Kasumi-1 (cell line): ENCODE measurements at regions not wholly inside any gene's neighbourhood (a gene's known extent, or its start where the extent isn't known, plus 50 kb on each side); places are given as distances from the start of the nearest gene placed in this dataset.

Experiments
- DNase-seq, 2 experiments: peaks; one replicate each; lab custom pipeline; 2025; lab: John Stamatoyannopoulos, UW

DNA sequence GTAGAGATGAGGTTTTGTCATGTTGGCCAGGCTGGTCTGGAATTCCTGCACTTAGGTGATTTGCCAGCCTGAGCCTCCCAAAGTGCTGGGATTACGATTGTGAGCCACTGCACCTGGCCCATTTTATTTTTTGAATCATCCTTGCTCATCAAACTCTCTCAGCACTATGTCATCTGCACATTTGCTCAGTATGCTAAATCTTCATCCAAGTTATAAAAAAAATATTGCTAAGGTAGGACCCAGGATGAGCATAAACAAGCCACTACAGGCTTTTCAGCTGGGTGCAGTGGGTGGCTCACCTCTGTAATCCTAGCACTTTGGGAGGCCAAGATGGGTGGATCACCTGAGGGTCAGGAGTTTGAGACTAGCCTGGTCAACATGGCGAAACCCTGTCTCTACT, 510.1 kb upstream of the LARGE1 start:
- no peak for DNase-seq

GRCh38 chr22:34434371-34434770, 514.1 kb upstream of the LARGE1 start:
- no peak for DNase-seq

DNA sequence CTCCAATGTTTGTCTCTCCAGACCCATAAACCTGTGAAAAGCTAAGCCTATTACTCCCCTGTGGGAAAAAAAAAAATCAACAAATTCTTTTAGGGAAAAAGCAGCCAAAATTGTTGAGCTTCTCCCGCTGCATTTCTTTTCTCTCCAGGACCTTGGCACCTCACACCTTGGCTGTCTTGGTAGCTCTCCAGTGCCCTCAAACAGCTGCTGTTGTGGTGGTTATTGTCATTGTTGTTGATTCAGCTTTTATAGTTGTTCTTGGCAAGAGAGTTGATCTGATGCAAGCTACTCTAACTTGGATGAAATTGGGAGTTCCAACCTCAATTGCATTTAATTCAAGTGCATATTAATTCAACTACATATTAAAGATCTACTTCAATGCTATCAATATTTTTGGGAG, 516.9 kb upstream of the LARGE1 start:
- DNase-seq, result no peak

DNA sequence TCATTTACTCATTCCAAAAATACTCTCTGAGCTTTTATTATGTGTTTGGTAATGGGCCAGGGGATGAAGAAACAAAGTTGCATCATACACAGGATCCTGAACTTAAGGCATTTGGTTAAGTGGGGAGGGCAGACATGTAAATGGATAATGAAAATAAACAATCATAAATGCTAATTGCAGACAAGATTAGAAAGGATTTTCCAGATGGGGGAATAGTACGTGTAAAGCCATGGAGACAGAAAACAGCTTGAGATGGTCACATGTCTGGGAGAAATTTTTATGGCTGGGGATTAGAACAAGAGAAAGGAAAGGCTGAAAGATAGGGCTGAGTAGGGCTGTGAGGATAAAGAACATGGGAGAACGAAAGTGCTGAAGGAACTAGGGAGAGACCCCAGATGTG, 534.3 kb upstream of the LARGE1 start:
- no peak for DNase-seq

GRCh38 chr22:34462795-34463194, 542.5 kb upstream of the LARGE1 start:
- no peak for DNase-seq

- DNase-seq, result no peak
Observed at GRCh38 chr22:34475886-34476285, 555.6 kb upstream of the LARGE1 start.

GRCh38 chr22:34476762-34477161, 556.5 kb upstream of the LARGE1 start:
- DNase-seq, result no peak

GRCh38 chr22:34481090-34481489, 560.8 kb upstream of the LARGE1 start:
- no peak for DNase-seq

- no peak for DNase-seq
Observed at GRCh38 chr22:34486381-34486780, 566.1 kb upstream of the LARGE1 start.

- DNase-seq, result no peak
Observed at GRCh38 chr22:34489861-34490260, 569.6 kb upstream of the LARGE1 start.

GRCh38 chr22:34490886-34491285, 570.6 kb upstream of the LARGE1 start:
- DNase-seq, result no peak

GRCh38 chr22:34493486-34493885, 572.5 kb upstream of the ISX start:
- DNase-seq, result no peak

- no peak for DNase-seq
Observed at GRCh38 chr22:34501366-34501965, 564.5 kb upstream of the ISX start.

GRCh38 chr22:34502821-34503220, 563.1 kb upstream of the ISX start:
- no peak for DNase-seq

DNA sequence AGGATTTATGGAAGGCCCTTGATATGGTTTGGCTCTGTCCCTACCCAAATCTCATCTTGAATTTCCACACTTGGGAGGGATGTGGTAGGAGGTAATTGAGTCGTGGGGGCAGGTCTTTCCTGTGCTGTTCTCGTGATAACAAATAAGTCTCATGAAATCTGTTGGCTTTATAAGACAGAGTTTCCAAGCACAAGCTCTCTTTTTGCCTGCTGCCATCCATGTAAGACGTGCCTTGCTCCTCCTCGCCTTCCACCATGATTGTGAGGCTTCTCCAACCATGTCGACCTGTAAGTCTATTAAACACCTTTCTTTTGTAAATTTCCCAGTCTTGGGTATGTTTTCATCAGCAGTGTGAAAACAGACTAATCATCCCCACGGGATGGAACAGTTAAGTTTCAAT, 557.2 kb upstream of the ISX start:
- no peak for DNase-seq

- DNase-seq, result no peak
Observed at GRCh38 chr22:34526681-34527080, 539.3 kb upstream of the ISX start.

GRCh38 chr22:34534101-34534500, 531.9 kb upstream of the ISX start:
- no peak for DNase-seq

GRCh38 chr22:34567367-34567766, 498.6 kb upstream of the ISX start:
- DNase-seq, result no peak

- no peak for DNase-seq
Observed at GRCh38 chr22:34570408-34570807, 495.6 kb upstream of the ISX start.

- DNase-seq, result no peak
Observed at GRCh38 chr22:34579519-34579918, 486.4 kb upstream of the ISX start.

GRCh38 chr22:34587357-34588356, 478.3 kb upstream of the ISX start:
- DNase-seq, result no peak

- DNase-seq, result no peak
Observed at GRCh38 chr22:34588871-34589545, 476.9 kb upstream of the ISX start.
